Epithelial cell of prostate (primary cell): ENCODE measurements at regions not wholly inside any gene's neighbourhood (a gene's known extent, or its start where the extent isn't known, plus 50 kb on each side); places are given as distances from the start of the nearest gene placed in this dataset.
A peak's percentile ranks its signal among the peaks of the same experiment; 100 is the strongest.

ENCODE experiments used
- DNase-seq: peaks from one replicate; pipeline ENCODE4 v3.0.0-alpha.2; 2011; ENCODE audit warnings: low read depth, low spot score
- H3K27ac ChIP-seq: fragments of 450-650 bp; 2 replicates; pipeline ENCODE4 v1.5.1; 2017; ENCODE audit warnings: mild to moderate bottlenecking

DNA sequence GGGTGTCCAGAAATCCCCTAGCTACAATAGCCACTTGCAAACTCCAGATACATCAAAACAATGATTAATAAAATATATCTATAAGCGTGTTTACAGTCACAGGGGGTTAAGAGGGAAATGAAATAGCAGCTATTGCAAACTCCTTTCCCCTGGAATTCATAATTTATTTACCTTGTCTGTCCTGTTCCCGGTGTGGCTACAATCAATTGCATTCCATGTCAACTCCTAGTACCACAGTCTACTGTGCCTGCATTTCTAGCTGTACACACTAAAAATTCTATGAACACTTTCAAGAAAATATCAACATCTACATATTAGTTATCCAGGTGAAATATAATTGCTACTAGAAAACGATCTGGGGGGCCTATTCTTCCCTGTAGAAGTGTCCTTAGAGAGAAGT lies 217.6 kb downstream of the ELAVL2 start:
- no peak for DNase-seq
- no peak overlapping the region for H3K27ac ChIP-seq

DNA sequence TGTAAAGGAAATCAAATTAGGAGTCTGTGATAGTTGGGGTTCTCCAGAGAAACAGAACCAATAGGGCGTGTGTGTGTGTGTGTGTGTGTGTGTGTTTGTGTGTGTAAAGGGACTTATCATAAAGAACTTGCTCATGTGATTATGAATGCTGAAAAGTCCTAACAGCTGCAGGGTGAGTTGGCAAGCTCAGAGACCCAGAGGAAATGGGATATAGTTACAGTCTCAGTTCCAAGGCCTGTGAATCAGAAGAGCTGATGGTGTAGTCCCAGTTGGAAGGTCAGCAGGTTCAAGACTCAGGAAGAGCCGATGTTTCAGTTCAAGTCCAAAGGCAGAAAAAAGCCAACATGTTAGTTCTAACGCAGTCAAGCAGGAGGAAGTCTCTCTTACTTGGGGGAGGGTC lies 214.2 kb downstream of the ELAVL2 start:
- DNase-seq = no peak
- no peak overlapping the region for H3K27ac ChIP-seq

DNA sequence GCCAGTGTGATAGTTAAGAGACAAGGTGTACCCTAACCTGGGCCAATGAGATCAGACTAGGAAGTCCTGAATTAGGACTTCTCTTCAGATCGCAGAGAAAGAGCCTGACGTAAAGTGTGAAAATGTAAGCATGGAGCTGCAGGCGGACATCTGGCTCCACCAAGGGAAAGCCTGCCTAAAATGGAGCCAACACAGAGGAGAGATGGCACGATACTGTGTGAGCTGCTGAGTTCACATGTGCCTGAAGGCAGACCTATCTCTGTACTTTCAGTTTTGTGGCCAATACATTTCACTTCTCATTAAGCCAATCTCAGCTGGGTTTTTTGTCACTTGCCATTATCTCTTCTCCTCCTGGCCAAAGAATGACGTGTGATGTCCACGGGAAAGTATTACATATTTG lies 210.5 kb downstream of the ELAVL2 start:
- H3K27ac ChIP-seq = no peak overlapping the region
- DNase-seq = no peak

DNA sequence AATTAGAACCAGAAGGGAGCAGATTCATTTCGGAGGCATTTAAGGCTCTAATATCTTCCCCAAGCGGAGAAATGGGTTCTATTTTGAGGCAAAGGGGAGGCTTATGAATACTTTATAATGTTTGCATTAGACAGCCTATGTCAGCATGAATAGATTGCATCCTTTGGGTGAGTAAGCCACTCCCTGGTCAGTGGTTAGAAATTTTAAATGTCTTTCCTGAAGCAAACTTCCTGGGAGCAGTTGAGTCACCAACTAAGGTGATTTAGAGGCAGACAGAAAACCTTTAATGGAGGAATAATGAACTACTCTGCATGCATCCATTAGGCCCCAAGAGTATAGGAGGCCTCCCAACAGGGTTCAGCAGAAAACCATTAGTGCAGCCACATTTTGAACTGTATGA lies 204.9 kb downstream of the ELAVL2 start:
- peak overlapping the region; percentile 91 for H3K27ac ChIP-seq
- peak; percentile 55 for DNase-seq

DNA sequence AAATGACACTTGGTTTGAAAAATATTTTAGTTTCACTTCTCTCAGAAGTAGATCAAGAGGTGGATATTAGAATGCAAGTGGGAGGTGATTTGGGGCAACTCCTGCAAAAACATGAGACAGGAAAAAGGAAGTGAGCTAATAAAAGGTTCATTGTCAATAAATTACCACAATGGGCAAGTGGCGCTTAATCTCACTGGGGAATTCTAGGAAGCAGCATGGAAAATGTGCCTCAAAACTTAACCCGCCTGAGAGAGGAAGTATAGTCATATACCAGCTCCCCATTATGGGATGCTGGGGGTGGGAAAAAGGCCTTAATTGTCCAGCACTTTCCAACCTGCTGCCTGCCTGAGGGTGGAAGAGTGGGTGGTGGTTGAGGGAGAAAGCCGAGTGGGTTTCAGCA lies 204.1 kb downstream of the ELAVL2 start:
- H3K27ac ChIP-seq = peak overlapping the region; percentile 91
- DNase-seq = no peak

DNA sequence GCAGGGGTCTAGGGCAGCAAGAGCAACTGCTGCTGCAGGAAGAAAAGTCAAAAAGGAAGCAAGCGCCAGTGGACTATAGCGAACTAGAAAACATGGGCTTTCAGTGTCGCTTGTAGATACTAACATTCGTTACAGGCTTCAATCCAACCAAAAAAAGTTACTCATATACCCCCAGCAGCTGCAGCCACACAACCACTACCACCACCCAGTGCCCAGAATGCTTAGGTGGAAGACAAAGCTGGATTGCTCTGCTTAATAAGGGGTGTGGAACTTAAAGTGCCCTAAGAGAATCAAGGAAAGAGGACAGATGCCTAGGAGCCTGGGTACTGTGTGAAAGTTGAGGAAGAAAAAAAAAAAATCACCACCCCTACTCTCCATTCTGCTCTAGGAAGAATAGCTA lies 203.6 kb downstream of the ELAVL2 start:
- H3K27ac ChIP-seq = peak overlapping the region; percentile 91
- no peak for DNase-seq

DNA sequence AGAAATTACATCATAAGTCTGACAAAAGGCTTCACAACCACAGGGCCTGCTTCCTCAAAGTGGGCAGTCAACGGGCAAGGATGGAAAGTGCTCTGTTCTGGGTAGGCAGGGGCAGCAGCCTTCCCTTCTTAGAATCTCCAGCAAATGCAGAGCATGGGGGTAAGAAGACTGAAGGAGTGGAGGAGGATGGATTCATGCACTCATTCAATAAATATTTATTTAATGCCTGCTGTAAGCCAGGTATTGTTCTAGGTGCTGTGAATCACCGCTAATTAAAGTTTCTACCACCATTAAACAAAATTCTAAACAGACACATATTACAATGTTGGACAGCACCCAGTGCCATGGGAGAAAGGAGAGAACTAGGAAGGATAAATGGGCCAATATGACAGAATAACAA lies 195.6 kb downstream of the ELAVL2 start:
- no peak overlapping the region for H3K27ac ChIP-seq
- no peak for DNase-seq

DNA sequence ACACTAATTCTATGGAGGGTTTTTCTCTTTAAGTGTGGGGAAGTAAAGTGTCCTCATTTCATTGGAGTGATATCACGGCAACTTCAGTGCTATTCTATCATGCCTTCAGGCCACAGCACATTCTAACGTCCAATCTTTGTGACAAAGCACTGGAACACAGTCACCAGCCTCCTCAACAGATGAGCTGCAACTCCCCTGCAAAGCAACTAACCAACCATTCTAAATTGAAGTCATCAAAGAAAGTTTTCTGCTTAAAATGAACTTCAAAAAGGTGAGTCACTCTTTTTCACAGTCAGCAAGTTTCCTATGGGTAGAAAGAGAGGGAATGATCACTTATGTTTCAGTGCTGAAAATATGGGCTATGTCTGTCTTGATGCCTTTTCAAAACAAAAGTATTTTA lies 190.8 kb downstream of the ELAVL2 start:
- no peak overlapping the region for H3K27ac ChIP-seq
- no peak for DNase-seq

DNA sequence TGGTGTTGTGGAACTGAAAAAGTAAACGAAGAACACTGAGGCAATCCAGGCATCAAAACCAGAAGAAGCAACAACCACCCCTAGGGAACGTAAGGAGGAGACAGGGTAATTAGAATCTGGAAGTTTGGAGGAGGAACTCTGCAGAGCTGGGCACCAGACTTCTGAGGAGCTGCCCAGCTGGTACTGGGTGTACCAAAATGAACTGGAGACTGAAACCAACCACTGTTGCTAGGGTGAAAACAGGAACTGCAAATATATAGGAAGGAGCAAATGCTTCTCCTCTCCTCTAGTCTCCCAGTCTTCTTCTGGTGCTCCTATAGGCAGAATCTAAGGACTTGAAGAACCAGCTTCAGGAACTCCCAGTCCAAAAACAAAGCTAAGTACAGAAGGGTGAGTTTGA lies 189.8 kb downstream of the ELAVL2 start:
- DNase-seq = no peak
- H3K27ac ChIP-seq = no peak overlapping the region

DNA sequence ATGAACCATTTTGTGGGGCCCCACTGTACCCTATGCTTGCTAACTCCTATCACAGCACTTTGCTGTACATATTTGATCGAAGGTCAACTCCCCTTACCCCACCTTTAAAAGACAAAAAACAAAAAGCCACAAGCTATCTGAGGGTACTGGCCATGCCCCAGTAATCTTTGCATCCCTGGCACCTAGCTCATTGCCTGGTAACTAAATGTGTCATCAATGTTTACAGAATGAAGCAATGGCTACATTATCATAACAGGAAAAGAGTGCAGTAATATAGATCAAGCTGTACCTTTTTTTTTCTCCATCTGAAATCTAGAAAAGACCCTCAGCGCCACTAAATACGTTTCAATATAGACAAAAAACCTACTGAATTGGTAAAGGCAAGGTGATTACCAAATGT lies 188.0 kb downstream of the ELAVL2 start:
- no peak for DNase-seq
- peak overlapping the region; percentile 27 for H3K27ac ChIP-seq

DNA sequence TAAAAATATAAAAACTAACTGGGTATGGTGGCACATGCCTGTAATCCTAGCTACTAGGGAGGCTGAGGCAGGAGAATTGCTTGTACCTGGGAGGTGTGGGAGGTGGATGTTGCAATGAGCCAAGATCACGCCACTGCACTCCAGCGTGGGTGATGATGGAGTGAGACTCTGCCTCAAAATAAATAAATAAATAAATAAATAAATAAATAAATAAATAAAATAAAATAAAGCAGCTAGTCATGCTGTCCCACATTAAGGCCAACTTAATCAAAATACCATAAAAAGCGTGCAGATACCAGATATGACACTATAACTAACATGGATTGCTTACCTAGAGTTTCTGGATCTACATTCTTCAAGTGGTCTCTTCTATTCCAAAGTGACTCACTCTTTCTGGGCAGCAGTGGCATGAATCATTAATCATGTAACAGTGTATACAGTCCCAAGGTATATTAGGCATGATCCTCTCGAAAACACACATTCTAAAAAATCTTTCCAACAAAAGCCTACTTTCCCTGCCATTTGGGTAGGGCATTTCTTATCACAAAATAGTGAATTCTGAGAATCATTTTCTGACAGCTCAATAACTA lies 187.1 kb downstream of the ELAVL2 start:
- H3K27ac ChIP-seq = peak overlapping the region; percentile 27
- no peak for DNase-seq
